OCI-LY7 (cell line): ENCODE measurements at regions not wholly inside any gene's neighbourhood (a gene's known extent, or its start where the extent isn't known, plus 50 kb on each side); places are given as distances from the start of the nearest gene placed in this dataset.

ENCODE experiments used
- CTCF ChIP-seq: fragments of 200-600 bp; sonication (generic); conservative IDR thresholded peaks from 2 replicates; pipeline ENCODE4 v1.5.1; 2014; ENCODE audit warnings: mild to moderate bottlenecking, antibody characterized with exemption, low read length, moderate library complexity, mixed read lengths
- EZH2phosphoT487 ChIP-seq: fragments of 200-600 bp; sonication (generic); IDR thresholded peaks from 2 replicates; pipeline ENCODE4 v1.6.1; 2018; ENCODE audit warnings: low read depth, borderline replicate concordance, mild to moderate bottlenecking, mixed run types, antibody characterized with exemption, low read length, moderate library complexity, mixed read lengths

- TF ChIP-seq CTCF (no peak), EZH2phosphoT487 (no peak)
These were observed 391.9 kb downstream of the FRK start for GRCh38 chr6:115668781-115669180.
